SK-N-SH treated with all-trans-retinoic acid at 6 μM for 48 hours (cell line): ENCODE measurements at regions not wholly inside any gene's neighbourhood (a gene's known extent, or its start where the extent isn't known, plus 50 kb on each side); places are given as distances from the start of the nearest gene placed in this dataset.

Experiments
- ATAC-seq: fragments of 200-7000 bp; cut with Tn5 transposase; 3 replicates; pipeline ENCODE4 v1.9.1; 2020; ENCODE audit warnings: mild to moderate bottlenecking, moderate library complexity
- ARNTL ChIP-seq: fragments of 450-650 bp; formaldehyde crosslinking; IDR thresholded peaks from 2 replicates; pipeline ENCODE4 v1.5.0; 2020; ENCODE audit warnings: low read depth, mild to moderate bottlenecking, moderate library complexity, borderline replicate concordance
- BACH2 ChIP-seq: fragments of 250-450 bp; sonication (Bioruptor Pico); IDR thresholded peaks from 2 replicates; pipeline ENCODE4 v1.9.0; 2021; ENCODE audit warnings: mild to moderate bottlenecking, borderline replicate concordance
- ESRRG ChIP-seq: fragments of 250-450 bp; sonication (Bioruptor Pico); IDR thresholded peaks from 2 replicates; pipeline ENCODE4 v1.6.1; 2021; ENCODE audit warnings: mild to moderate bottlenecking
- GLIS3 ChIP-seq: fragments of 250-450 bp; sonication (Bioruptor Pico); IDR thresholded peaks from 2 replicates; pipeline ENCODE4 v1.5.0; 2020; ENCODE audit warnings: mild to moderate bottlenecking, moderate library complexity
- ISL1 ChIP-seq: fragments of 250-450 bp; sonication (Bioruptor Pico); IDR thresholded peaks from 2 replicates; pipeline ENCODE4 v2.1.2; 2022; ENCODE audit warnings: mild to moderate bottlenecking, moderate library complexity
- OSR1 ChIP-seq: fragments of 250-450 bp; sonication (Bioruptor Pico); IDR thresholded peaks from 2 replicates; pipeline ENCODE4 v1.8.0; 2022; ENCODE audit warnings: moderate library complexity, mild to moderate bottlenecking, inconsistent platforms
- PPARA ChIP-seq: fragments of 250-450 bp; sonication (Bioruptor Pico); IDR thresholded peaks from 2 replicates; pipeline ENCODE4 v1.5.0; 2020; ENCODE audit warnings: mild to moderate bottlenecking, borderline replicate concordance
- RARB ChIP-seq: fragments of 250-450 bp; sonication (Bioruptor Pico); IDR thresholded peaks from 2 replicates; pipeline ENCODE4 v1.8.0; 2021; ENCODE audit warnings: mild to moderate bottlenecking, moderate library complexity
- SNAI2 ChIP-seq: fragments of 250-450 bp; sonication (Bioruptor Pico); IDR thresholded peaks from 2 replicates; pipeline ENCODE4 v1.5.0; 2020; ENCODE audit warnings: mild to moderate bottlenecking, moderate library complexity
- TCF4 ChIP-seq: fragments of 250-450 bp; sonication (Bioruptor Pico); IDR thresholded peaks from 2 replicates; pipeline ENCODE4 v1.8.0; 2021; ENCODE audit warnings: mild to moderate bottlenecking, moderate library complexity, borderline replicate concordance
- TOX ChIP-seq: fragments of 250-450 bp; sonication (Bioruptor Pico); IDR thresholded peaks from 2 replicates; pipeline ENCODE4 v1.8.0; 2021; ENCODE audit warnings: mild to moderate bottlenecking, moderate library complexity, borderline replicate concordance
- ZC3H10 ChIP-seq: fragments of 250-450 bp; sonication (Bioruptor Pico); IDR thresholded peaks from 2 replicates; pipeline ENCODE4 v1.5.1; 2021; ENCODE audit warnings: mild to moderate bottlenecking, moderate library complexity
- ZFP3 ChIP-seq: fragments of 250-450 bp; sonication (Bioruptor Pico); IDR thresholded peaks from 2 replicates; pipeline ENCODE4 v1.5.0; 2020; ENCODE audit warnings: mild to moderate bottlenecking, moderate library complexity
- ZFP30 ChIP-seq: fragments of 450-650 bp; formaldehyde crosslinking; IDR thresholded peaks from 2 replicates; pipeline ENCODE4 v1.5.0; 2022; ENCODE audit warnings: mild to moderate bottlenecking, moderate library complexity
- ZNF565 ChIP-seq: fragments of 450-650 bp; formaldehyde crosslinking; conservative IDR thresholded peaks from 2 replicates; pipeline ENCODE4 v1.5.0; 2020; ENCODE audit warnings: low read depth, mild to moderate bottlenecking, moderate library complexity
- ZNF70 ChIP-seq: fragments of 450-650 bp; formaldehyde crosslinking; IDR thresholded peaks from 2 replicates; pipeline ENCODE4 v1.5.0; 2020; ENCODE audit warnings: mild to moderate bottlenecking, moderate library complexity
- TF ChIP-seq, protein P1 (sequence below): fragments of 250-450 bp; sonication (Bioruptor Pico); IDR thresholded peaks from 2 replicates; pipeline ENCODE4 v1.5.0; 2020; ENCODE audit warnings: mild to moderate bottlenecking, moderate library complexity
- TF ChIP-seq, protein P2 (sequence below): fragments of 250-450 bp; sonication (Bioruptor Pico); IDR thresholded peaks from 2 replicates; pipeline ENCODE4 v1.8.0; 2021; ENCODE audit warnings: low read depth, mild to moderate bottlenecking, moderate library complexity, borderline replicate concordance
- TF ChIP-seq, protein P3 (sequence below): fragments of 250-450 bp; sonication (Bioruptor Pico); IDR thresholded peaks from 2 replicates; pipeline ENCODE4 v1.5.1; 2020; ENCODE audit warnings: low read depth, mild to moderate bottlenecking, moderate library complexity
- TF ChIP-seq, protein P4 (sequence below): fragments of 250-450 bp; sonication (Bioruptor Pico); IDR thresholded peaks from 2 replicates; pipeline ENCODE4 v1.5.1; 2021; ENCODE audit warnings: mild to moderate bottlenecking, moderate library complexity

DNA sequence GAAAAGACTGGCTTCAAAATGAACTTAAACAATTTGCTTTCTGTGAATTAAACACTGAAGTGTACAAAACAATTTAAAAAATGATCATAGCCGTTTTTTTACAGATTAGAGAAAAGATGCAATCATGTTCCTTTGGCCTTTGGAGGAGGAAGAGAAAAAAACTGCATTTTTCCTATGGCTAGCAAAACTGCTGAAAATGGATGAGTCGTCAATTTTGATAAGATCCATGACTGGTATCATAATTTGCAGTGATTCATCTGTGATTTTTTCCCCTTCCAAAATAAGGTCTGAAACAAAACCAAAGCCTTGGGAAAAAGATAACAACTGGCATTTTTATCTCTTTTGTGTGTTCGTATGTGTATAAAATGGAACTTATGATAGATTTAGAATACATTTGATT is 255.6 kb upstream of the SATB1 start:
- no peak for ATAC-seq
- TF ChIP-seq ESRRG (no peak), ISL1 (CRISPR knock-in tag) (0 out of 2 replicates have a peak, but pooled peaks have one; percentile 8)

DNA sequence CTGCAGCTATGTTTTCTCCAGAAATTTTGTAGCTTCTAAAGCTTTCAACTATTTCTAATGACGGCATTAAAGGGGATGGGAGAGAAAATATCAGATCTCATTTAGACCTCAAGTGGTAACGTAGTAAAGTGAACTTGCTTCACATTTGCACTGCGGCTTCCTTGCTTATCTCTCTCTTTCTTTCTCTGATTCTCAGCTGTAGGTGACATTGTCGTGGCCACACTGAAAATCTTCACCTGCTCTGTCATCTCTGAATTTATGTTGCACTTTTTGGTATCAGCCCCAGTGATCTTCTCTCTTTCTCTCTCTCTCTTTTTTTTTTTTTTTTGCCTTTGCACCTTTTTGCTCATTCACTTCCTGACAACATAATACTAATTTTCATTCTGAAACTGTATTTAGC is 254.1 kb upstream of the SATB1 start:
- TF ChIP-seq ESRRG = no peak
- no peak for TF ChIP-seq OSR1
- TF ChIP-seq GLIS3 (CRISPR knock-in tag) = no peak
- TF ChIP-seq ZFP30 (CRISPR knock-in tag) = no peak
- no peak for TF ChIP-seq ZC3H10 (CRISPR knock-in tag)
- TF ChIP-seq SNAI2 (CRISPR knock-in tag) = no peak
- no peak for TF ChIP-seq ZNF70 (CRISPR knock-in tag)
- no peak for TF ChIP-seq TOX (CRISPR knock-in tag)
- TF ChIP-seq, protein P1, sequence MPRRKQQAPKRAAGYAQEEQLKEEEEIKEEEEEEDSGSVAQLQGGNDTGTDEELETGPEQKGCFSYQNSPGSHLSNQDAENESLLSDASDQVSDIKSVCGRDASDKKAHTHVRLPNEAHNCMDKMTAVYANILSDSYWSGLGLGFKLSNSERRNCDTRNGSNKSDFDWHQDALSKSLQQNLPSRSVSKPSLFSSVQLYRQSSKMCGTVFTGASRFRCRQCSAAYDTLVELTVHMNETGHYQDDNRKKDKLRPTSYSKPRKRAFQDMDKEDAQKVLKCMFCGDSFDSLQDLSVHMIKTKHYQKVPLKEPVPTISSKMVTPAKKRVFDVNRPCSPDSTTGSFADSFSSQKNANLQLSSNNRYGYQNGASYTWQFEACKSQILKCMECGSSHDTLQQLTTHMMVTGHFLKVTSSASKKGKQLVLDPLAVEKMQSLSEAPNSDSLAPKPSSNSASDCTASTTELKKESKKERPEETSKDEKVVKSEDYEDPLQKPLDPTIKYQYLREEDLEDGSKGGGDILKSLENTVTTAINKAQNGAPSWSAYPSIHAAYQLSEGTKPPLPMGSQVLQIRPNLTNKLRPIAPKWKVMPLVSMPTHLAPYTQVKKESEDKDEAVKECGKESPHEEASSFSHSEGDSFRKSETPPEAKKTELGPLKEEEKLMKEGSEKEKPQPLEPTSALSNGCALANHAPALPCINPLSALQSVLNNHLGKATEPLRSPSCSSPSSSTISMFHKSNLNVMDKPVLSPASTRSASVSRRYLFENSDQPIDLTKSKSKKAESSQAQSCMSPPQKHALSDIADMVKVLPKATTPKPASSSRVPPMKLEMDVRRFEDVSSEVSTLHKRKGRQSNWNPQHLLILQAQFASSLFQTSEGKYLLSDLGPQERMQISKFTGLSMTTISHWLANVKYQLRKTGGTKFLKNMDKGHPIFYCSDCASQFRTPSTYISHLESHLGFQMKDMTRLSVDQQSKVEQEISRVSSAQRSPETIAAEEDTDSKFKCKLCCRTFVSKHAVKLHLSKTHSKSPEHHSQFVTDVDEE (CRISPR knock-in tag) = no peak
- no peak for TF ChIP-seq ZNF565 (CRISPR knock-in tag)
- no peak for TF ChIP-seq ZFP3 (CRISPR knock-in tag)
- no peak for TF ChIP-seq RARB (CRISPR knock-in tag)
- no peak for TF ChIP-seq ISL1 (CRISPR knock-in tag)
- TF ChIP-seq, protein P2, sequence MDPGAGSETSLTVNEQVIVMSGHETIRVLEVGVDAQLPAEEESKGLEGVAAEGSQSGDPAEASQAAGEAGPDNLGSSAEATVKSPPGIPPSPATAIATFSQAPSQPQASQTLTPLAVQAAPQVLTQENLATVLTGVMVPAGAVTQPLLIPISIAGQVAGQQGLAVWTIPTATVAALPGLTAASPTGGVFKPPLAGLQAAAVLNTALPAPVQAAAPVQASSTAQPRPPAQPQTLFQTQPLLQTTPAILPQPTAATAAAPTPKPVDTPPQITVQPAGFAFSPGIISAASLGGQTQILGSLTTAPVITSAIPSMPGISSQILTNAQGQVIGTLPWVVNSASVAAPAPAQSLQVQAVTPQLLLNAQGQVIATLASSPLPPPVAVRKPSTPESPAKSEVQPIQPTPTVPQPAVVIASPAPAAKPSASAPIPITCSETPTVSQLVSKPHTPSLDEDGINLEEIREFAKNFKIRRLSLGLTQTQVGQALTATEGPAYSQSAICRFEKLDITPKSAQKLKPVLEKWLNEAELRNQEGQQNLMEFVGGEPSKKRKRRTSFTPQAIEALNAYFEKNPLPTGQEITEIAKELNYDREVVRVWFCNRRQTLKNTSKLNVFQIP (CRISPR knock-in tag) = no peak
- no peak for ATAC-seq

DNA sequence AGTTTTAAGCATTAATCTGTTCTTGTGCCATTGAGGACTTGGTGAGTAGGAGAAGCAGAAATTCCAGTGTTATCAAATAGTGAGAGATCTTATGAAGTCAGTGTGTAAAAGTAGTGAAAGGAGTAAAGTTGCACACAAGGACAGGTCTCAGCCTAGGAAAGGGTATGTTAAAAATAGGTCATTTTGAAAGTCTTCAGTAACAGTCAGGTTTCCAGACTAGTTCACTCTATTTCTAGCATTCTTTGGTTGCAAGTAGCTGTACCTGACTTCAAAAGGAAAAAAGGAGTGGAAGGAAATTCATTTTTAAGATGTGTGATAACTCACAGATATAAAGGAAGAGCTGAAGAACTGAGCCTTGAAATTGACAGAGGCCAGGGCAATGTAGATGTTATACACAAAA is 250.1 kb upstream of the SATB1 start:
- ATAC-seq = no peak
- no peak for TF ChIP-seq ISL1 (CRISPR knock-in tag)
- TF ChIP-seq, protein P3, sequence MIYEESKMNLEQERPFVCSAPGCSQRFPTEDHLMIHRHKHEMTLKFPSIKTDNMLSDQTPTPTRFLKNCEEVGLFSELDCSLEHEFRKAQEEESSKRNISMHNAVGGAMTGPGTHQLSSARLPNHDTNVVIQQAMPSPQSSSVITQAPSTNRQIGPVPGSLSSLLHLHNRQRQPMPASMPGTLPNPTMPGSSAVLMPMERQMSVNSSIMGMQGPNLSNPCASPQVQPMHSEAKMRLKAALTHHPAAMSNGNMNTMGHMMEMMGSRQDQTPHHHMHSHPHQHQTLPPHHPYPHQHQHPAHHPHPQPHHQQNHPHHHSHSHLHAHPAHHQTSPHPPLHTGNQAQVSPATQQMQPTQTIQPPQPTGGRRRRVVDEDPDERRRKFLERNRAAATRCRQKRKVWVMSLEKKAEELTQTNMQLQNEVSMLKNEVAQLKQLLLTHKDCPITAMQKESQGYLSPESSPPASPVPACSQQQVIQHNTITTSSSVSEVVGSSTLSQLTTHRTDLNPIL = no peak
- TF ChIP-seq, protein P2 (CRISPR knock-in tag) = no peak
- TF ChIP-seq ZFP3 (CRISPR knock-in tag) = no peak
- no peak for TF ChIP-seq ZC3H10 (CRISPR knock-in tag)
- TF ChIP-seq RARB (CRISPR knock-in tag) = no peak
- no peak for TF ChIP-seq BACH2
- TF ChIP-seq, protein P1 (CRISPR knock-in tag) = no peak
- no peak for TF ChIP-seq PPARA (CRISPR knock-in tag)
- TF ChIP-seq ZFP30 (CRISPR knock-in tag) = no peak
- no peak for TF ChIP-seq ARNTL
- TF ChIP-seq OSR1 = no peak
- no peak for TF ChIP-seq GLIS3 (CRISPR knock-in tag)
- no peak for TF ChIP-seq SNAI2 (CRISPR knock-in tag)

DNA sequence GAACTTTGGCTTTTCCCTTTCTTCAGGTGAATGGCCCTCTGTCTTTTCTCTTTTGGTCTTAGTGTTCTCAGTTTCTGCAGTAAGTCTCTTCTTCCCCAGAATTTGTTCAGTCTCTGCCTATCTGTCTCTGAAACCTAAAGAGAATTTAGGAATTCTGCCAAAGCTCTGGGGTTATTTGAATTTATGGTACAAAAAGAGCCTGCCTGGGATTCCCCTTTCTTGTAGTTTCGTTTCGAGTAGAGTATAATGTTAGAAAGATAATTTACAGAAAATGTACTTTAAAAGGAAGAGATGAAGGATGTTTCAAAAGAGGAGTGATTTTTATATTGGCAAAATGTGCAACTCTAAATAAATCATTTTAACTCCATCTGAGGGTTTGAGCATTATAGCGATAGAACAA is 247.4 kb upstream of the SATB1 start:
- ATAC-seq = no peak
- TF ChIP-seq GLIS3 (CRISPR knock-in tag) = no peak
- TF ChIP-seq ZNF565 (CRISPR knock-in tag) = no peak
- no peak for TF ChIP-seq TOX (CRISPR knock-in tag)
- no peak for TF ChIP-seq ZNF70 (CRISPR knock-in tag)
- no peak for TF ChIP-seq ZFP30 (CRISPR knock-in tag)
- TF ChIP-seq, protein P1 (CRISPR knock-in tag) = no peak
- TF ChIP-seq, protein P4, sequence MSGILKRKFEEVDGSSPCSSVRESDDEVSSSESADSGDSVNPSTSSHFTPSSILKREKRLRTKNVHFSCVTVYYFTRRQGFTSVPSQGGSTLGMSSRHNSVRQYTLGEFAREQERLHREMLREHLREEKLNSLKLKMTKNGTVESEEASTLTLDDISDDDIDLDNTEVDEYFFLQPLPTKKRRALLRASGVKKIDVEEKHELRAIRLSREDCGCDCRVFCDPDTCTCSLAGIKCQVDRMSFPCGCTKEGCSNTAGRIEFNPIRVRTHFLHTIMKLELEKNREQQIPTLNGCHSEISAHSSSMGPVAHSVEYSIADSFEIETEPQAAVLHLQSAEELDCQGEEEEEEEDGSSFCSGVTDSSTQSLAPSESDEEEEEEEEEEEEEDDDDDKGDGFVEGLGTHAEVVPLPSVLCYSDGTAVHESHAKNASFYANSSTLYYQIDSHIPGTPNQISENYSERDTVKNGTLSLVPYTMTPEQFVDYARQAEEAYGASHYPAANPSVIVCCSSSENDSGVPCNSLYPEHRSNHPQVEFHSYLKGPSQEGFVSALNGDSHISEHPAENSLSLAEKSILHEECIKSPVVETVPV (CRISPR knock-in tag) = no peak
- no peak for TF ChIP-seq TCF4 (CRISPR knock-in tag)
- no peak for TF ChIP-seq ZFP3 (CRISPR knock-in tag)
